ENCODE measurements at regions not wholly inside any gene's neighbourhood (a gene's known extent, or its start where the extent isn't known, plus 50 kb on each side); places are given as distances from the start of the nearest gene placed in this dataset.
"Not testable (repeated sequence)": the region's sequence is repeated elsewhere in the genome, so short reads cannot be mapped to it uniquely, and the experiment has no call there.

DNA sequence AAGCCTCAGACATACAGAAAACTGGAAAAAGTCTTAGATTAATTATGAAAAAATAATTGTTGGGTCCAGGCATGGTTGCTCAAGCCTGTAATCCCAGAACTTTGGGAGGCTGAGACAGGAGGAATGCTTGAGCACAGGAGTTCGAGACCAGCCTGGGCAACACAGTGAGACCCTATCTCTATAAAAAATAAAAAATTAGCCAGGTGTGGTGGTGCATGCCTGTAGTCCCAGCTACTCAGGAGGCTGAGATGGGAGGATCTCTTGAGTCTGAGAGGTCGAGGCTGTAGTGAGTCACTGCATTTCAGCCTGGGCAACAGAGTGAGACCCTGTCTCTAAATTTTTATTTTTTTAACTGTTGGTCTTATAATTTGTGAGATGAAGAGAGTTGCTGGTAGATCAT lies 90.6 kb upstream of the HMGA2 start:
- TF ChIP-seq CTCF, EP300, POLR2A (IDR thresholded peaks at IDR 0.05): not testable (repeated sequence)
